SW 1271 (cell line): ENCODE measurements at regions not wholly inside any gene's neighbourhood (a gene's known extent, or its start where the extent isn't known, plus 50 kb on each side); places are given as distances from the start of the nearest gene placed in this dataset.

Experiments used
- DNase-seq, 2 experiments: peaks; one replicate each; lab custom pipeline; 2025; lab: John Stamatoyannopoulos, UW

DNA sequence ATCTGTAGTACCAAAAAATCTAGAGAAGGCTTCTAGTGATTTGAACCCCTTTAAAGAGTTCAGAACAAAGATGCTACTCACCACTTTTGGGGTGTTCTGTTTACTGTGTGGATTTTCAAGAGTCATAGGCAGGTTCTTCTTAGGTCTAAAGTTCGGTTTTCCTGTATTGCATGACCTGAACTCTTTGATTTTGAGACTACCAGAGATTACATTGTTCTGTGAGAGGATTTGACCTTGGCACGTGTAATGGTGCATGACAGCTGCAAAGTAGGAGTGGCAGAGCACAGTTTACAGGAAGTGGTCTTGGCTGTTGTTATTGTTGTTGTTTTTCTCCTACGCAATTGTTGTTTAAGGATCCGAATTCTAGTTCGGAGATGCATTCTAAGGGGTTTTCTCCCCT, 592.7 kb downstream of the EPHA7 start:
- no peak for DNase-seq

DNA sequence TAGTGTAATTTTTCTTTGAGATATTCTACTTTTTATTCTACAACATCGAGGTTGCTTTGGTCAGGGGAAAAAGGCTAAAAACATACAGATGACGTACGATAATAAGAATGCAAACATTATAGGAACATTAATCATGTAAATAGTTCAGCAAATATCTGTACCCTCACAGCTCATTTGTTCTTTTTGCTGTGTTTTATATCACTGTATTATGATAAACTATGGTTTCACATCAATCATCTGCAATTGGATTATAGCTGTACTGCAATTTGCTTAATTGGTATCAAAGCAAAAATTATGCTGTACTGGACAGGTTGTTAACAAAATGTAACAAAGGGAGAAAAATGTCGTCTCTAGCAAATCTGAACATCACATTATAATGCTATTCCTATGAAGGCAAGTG, 597.1 kb downstream of the EPHA7 start:
- no peak for DNase-seq

- no peak for DNase-seq
These were observed 598.8 kb downstream of the EPHA7 start for GRCh38 chr6:92820601-92821000.

GRCh38 chr6:92810913-92811312, 608.4 kb downstream of the EPHA7 start:
- DNase-seq: peak in 1 of 2 experiments; percentile 10

DNA sequence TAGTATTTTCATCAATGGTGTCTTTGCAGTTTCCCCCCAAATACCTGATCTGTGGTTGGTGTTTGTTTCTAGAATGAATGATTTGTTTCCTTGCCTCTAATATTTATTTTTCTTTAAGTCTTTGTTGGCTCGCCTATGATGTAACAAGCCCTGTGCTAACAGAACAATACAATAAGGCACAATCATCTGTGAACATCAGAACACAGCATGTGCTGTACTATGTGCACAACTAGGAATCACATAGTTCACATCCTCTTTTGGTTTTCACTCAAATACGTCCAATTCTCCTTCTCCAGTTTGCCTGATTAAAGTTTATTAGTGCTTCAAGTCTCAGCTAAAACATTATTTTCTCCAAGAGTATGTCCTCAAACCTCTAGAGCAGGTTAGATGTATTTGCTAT, 613.1 kb downstream of the EPHA7 start:
- no peak for DNase-seq

- DNase-seq: no peak
These were observed 628.0 kb downstream of the EPHA7 start for GRCh38 chr6:92791403-92791802.

DNA sequence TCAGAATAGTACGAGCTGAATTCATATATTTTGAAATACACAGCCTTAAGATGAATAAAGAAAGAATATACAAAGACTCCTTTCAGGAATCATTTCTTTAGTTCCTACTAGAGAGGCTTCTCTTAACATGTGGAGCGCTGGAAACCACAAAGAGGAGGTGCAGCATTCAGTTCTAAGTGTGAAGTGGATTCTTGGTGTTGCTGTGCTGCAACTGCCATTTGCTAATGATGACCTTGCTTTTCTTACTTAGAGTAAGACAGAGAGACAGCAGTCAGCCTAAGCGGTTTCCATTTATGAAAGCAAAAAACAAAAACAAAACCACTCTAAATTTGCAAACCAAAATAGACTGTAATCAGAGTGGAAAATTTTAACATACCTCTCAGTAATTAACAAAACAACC, 629.0 kb downstream of the EPHA7 start:
- no peak for DNase-seq

GRCh38 chr6:92784235-92784634, 635.1 kb downstream of the EPHA7 start:
- no peak for DNase-seq

- DNase-seq: no peak
These were observed 639.6 kb downstream of the EPHA7 start for GRCh38 chr6:92779746-92780145.

GRCh38 chr6:92777146-92777740, 642.1 kb downstream of the EPHA7 start:
- peak in 1 of 2 experiments; percentile 25 for DNase-seq

DNA sequence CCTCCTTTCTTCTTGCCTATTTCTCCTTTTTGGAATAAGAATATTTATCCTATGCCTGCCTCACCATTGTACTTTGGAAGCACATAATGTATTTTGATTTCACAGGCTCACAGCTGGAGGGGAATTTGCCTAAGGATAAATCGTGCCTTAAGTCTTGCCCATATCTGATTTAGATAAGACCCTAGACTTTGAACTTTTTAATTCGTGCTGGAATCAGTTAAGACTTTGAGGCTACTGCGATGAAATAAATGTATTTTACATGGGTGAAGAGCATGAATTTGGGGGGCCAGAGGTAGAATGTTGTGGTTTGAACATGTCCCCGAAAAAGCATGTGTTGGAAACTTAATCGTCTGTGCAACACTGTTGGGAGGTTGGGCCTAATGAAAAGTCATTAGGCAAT, 648.8 kb downstream of the EPHA7 start:
- no peak for DNase-seq

- no peak for DNase-seq
These were observed 652.3 kb downstream of the EPHA7 start for GRCh38 chr6:92767101-92767500.

DNA sequence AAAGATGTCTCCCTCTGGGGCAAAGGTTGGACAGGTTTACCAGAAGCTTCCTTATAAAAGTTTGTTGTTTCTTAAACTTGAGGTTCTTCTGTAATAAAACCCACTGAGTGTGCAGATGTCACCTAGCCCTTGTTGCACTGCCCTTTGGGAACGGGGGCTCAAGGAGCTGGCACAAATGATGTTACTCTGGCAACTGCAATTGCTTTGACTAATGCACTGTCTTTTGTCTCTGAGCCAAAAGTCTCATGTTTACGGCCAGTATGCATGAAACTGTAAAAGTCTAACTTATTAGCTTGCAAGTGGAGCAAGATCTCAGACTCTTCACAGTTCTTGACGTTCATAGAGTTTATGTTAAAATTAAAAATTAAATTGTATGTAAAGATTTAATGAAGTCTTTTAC, 655.7 kb downstream of the EPHA7 start:
- no peak for DNase-seq

DNA sequence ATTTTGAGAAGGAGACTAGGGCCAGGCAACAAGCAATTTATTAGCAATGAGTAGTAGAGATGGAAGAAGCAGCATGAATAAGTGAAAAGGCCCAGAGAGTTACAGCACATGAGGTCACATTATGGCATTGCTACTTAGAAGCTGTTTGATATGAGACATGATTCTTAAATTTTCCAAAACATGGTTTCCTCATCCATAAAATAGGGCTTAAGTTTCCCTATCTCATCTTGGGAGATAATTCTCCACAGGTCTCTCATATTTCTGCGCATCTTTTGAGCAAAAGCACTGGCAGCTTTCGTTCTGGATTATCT, 656.1 kb downstream of the EPHA7 start:
- DNase-seq: no peak

DNA sequence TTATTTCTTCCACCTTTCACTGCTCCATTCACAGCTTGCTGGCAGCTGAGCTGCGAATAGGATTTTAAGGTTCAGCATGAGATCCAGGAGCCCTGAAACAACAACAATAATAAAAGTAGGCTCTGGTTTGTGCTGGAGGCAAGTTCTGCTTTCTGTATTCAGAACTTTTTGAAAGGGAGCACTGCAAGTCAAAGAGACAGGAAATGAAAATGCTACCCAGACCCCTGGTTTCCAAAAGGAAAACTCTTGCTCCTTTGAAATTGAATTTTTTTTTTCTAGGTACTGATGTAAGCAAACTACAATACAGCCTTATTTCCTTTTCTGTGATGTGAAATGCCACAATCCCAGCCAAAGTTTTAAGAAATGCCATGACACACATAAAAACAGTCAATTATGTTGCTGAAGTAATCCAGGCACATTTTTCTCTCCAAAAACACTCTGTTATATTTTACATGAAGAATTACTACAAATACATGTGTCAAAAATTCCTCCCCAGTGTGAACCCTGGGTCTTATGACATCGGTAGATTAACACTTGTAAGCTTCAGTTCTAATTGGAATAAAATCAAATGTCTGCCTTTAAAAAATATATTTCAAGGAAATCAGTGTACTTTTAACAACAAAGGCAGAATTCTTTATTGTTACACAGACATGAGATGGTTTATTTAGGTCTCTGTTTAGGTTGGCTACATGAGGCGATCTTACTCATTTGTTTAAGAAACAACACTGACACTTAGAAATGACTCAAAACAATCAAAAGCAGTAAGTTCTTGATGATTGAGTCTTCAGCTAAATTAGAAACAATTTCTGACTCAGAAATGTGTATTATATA, 656.7 kb downstream of the EPHA7 start:
- DNase-seq: no peak

DNA sequence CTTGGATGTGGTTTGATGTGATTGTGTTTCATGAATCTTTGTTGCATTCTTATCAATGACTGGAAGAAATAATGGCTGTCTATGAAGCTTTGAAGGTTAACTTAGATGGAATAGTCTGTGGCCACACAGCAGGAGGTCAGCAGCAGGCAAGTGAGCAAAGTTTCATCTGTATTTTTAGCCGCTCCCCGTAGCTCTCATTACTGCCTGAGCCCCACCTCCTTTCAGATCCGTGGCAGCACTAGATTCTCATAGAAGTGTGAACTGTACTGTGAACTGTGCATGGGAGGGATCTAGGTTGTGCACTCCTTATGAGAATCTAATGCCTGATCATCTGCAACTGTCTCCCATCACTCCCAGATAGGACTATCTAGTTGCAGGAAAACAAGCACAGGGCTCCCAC, 660.2 kb downstream of the EPHA7 start:
- DNase-seq: no peak

GRCh38 chr6:92757925-92758324, 661.4 kb downstream of the EPHA7 start:
- DNase-seq: no peak

DNA sequence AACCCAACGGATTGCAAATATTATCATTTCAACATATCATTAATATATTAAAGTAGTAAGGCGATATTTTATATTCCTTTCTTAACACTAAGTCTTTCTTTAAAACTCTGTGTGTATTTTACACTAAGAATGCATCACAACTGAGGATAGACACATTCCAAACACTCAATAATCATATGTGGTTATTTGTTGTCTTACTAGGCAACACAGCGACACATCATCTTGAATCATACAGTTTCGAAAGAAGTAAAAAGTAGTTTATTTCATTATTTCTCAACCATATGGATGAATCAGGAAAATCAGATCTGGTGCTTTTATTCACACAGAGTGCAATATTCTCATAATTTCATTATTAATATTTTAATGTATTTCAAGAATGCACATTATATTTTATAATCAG, 662.4 kb downstream of the EPHA7 start:
- no peak for DNase-seq

DNA sequence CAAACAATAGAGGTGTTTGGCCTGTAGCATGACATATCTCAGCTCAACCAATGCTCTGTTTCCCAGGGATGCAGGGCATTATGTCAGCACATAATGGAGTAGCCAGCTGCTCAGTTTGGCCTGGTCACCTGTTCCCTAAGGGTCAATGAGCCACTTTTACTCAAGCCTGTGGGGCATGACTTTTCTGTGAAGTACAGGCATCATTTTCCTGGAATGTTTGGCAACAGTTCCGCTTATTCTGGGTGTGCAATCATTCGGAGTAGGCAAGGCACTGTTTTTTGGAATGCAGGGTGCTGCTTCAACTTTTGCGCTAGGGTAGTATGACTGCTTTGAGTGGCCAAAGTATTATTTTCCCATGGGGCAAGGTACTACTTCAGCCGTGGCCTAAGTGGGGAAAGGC, 665.4 kb downstream of the EPHA7 start:
- DNase-seq: no peak

DNA sequence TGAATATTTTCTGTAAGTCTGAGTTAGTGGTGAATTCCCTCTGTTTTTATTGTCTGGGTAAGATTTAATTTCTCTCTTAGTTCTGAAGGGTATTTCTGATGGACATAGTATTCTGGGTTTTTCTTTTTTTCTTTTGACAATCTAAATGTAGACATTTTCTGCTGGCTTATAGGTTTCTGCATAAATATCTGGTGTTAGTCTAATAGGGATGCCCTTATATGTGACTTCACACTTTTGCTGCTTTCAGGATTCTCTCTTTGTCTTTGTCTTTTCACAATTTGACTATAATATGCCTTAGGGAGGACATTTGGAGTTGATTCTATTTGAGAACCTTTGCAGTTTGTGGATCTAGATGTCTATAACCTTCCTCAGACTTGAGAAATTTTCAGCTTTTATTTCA, 667.2 kb downstream of the EPHA7 start:
- DNase-seq: no peak

DNA sequence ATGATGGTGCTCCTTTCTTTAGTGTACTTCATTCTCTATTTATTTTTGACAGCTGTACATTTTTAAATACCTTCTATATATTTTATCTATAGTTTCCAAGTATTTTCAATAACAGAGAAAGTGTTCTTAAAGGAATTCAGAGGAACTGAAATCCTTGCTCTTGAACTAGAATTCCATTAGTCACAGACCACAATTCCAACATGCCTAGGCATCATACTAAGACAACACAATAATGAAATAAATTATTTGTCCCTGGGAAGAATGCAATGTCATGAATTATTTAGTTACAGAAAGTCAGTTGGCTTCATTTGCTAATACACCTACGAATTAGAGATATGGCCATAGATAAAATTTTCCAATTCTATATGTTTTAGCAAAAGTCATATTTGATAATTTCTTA, 671.2 kb downstream of the EPHA7 start:
- no peak for DNase-seq

DNA sequence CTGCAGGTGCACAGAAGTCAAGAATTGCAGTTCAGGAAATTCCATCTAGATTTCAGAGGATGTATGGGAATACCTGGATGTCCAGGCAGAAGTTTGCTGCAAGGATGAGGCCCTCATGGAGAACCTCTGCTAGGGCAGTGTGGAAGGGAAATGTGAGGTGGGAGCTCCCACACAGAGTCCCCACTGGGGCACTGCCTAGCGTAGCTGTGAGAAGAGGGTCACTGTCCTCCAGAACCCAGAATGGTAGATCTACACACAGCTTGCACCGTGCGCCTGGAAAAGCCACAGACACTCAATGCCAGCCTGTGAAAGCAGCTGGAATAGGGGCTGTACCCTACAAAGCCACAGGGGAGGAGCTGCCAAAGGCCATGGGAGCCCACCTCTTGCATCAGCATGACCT, 681.4 kb downstream of the EPHA7 start:
- DNase-seq: no peak

GRCh38 chr6:92723390-92723931, 695.9 kb downstream of the EPHA7 start:
- no peak for DNase-seq

DNA sequence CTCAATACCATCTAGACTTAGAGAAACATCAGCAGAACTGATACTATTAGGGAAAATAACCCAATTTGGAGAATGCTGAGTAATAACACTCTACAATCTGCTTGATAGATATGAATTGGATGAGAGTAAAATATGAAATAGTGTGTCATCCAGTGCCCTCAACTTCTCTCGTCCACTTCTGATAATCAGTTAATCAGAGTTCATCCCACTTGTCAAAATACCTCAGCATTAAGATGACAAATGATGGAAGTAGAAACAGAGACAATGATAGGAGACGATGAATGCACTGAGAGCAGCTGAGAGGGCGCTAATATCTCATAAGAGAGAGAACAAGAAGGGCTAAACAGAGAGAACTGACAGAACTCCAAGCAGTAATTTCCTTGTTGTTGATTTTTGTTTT, 699.6 kb downstream of the EPHA7 start:
- DNase-seq: no peak
